GM06990 (cell line): ENCODE measurements at regions not wholly inside any gene's neighbourhood (a gene's known extent, or its start where the extent isn't known, plus 50 kb on each side); places are given as distances from the start of the nearest gene placed in this dataset.

ENCODE experiments used
- DNase-seq: peaks from one replicate; pipeline ENCODE4 v3.0.0-alpha.2; 2011; ENCODE audit not compliant: insufficient read length; ENCODE audit errors: extremely low read depth
- H3K27me3 ChIP-seq: replicated peaks from 2 replicates; pipeline ENCODE4 v1.6.0; 2011; ENCODE audit warnings: low read length; ENCODE audit not compliant: control insufficient read depth, insufficient read depth
- H3K36me3 ChIP-seq: 2 replicates; pipeline ENCODE4 v1.5.1; 2011; ENCODE audit warnings: low read length; ENCODE audit not compliant: control insufficient read depth, insufficient read depth
- H3K4me3 ChIP-seq: replicated peaks from 2 replicates; pipeline ENCODE4 v1.5.1; 2011; ENCODE audit warnings: low read depth, mild to moderate bottlenecking, control low read depth, low read length
- TF ChIP-seq, protein P1 (sequence below): IDR thresholded peaks from 2 replicates; pipeline ENCODE4 v1.5.1; 2011; ENCODE audit warnings: low read length, control low read depth, mild to moderate bottlenecking, inconsistent platforms; ENCODE audit not compliant: insufficient read depth, poor library complexity, severe bottlenecking

DNA sequence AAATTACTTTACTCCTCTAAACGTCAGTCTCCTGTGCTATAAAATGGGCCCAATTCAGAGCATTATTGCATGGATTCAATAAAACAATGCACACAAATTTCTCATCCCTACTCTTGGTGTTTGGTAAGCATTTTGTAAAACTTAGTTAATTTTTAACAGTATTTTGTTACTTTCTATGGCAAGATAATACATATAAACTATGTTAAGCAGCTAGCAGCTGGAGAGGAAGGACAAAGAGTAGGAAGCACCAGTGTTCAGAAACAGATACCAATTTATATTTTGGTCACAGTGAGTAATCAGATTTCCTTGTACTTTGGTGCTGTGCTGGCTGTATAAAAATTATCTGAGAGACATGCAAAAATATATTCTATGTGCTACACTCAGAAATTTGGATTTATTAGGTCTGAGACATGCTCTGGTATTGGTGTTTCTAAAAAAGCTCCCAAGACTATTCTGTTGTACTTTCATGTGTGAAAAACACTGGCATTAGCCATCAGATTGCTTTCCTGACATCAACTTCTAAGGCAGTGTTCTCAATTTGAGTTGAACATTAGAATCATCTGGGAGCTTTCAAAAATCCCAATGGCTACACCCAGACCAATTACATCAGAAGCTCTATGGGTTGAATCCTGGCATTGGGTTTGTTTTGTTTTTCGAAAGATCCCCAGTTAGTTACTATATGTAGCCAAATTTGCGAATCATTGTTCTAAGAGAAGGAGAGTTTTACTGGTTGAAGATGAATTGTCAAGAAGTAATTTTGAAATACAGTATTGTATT lies 100.3 kb upstream of the C1orf87 start:
- Histone ChIP-seq H3K4me3 (no peak overlapping the region), H3K36me3 (no peaks in the 10 kb centered on the region), H3K27me3 (no peaks in the 10 kb centered on the region)
- DNase-seq = no peak
- TF ChIP-seq, protein P1, sequence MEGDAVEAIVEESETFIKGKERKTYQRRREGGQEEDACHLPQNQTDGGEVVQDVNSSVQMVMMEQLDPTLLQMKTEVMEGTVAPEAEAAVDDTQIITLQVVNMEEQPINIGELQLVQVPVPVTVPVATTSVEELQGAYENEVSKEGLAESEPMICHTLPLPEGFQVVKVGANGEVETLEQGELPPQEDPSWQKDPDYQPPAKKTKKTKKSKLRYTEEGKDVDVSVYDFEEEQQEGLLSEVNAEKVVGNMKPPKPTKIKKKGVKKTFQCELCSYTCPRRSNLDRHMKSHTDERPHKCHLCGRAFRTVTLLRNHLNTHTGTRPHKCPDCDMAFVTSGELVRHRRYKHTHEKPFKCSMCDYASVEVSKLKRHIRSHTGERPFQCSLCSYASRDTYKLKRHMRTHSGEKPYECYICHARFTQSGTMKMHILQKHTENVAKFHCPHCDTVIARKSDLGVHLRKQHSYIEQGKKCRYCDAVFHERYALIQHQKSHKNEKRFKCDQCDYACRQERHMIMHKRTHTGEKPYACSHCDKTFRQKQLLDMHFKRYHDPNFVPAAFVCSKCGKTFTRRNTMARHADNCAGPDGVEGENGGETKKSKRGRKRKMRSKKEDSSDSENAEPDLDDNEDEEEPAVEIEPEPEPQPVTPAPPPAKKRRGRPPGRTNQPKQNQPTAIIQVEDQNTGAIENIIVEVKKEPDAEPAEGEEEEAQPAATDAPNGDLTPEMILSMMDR = no peak

DNA sequence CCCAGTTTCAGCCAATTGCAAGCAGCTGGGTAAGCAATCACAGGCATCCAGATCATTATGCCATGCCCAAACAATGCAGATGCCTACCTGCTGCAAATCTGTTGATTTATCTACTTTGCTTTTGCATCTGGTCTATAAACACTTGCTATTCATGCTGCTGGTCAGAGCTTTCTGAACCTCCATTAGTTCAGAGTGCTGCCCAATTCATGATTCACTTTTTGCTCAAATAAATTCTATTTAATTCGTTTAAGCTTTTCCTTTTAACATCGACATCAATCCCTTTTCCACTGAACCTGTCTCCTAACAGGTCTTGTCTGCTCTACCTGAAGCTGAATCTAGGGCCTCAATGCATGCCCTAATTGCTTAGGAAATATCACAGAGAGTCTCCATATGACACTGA lies 99.4 kb upstream of the C1orf87 start:
- TF ChIP-seq, protein P1 = no peak
- no peaks in the 10 kb centered on the region for H3K27me3 ChIP-seq

DNA sequence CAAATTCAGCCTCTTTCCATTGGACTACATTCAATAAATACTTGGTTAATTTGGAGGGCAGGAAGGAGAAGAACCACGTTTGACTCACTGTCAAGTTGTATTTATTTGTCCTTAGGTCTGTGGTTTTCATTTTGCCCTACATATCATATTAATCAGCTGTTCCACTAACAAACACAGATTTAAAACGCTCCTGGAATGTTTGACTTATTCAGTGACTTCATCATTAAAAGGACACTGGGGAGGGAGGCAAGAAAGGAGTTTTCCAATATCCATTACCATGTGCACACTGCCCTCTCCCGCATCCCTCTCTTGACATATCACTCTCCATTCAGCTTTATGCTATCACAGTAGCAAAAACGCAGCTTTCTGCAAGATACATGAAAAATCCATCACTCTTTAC lies 98.2 kb upstream of the C1orf87 start:
- Histone ChIP-seq H3K4me3 (no peak overlapping the region), H3K36me3 (no peaks in the 10 kb centered on the region), H3K27me3 (no peaks in the 10 kb centered on the region)
- TF ChIP-seq, protein P1 = no peak
- no peak for DNase-seq

More for the DNA sequence above, 99.4 kb upstream of the C1orf87 start:
- no peaks in the 10 kb centered on the region for H3K36me3 ChIP-seq
- H3K4me3 ChIP-seq = no peak overlapping the region
- DNase-seq = no peak

DNA sequence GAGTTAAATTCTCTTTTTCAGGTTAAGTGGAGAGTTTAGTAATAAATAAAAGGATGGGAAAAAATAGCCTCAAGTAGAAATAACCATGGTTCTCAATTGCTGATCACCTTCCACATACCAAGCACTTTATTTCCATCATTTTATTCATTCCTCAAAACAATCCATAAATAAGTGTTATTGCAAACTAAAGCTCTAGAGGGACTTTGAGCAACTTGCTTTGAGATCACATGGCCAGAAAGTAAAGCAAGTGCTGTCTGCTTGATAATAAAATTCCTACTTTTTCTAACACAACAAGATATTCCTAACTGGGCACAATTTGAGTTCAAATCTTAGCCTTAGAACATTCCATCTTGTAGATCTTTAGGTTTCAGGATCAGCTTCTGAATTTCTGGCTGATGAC lies 97.1 kb upstream of the C1orf87 start:
- H3K36me3 ChIP-seq = no peaks in the 10 kb centered on the region
- no peak overlapping the region for H3K4me3 ChIP-seq
- TF ChIP-seq, protein P1 = no peak

DNA sequence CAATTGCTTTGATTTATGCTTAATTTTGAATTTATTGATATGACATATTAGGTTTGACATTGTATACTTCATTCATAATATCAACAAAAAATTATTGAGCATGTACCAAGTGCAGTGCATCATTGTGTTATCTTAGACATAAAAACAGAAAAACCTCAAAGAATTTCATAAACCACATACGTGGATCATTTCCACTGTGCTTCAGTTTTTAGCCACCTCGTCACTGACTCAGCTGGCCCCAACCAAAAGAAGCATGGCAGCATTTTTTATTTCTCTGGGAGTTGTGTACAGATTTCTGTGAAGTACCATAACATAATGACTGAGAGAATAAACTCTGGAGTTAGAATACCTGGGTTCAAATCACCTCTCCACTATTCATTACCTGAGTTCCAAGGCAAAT lies 95.6 kb upstream of the C1orf87 start:
- H3K4me3 ChIP-seq = no peak overlapping the region
- H3K27me3 ChIP-seq = no peaks in the 10 kb centered on the region
- TF ChIP-seq, protein P1 = no peak
- no peaks in the 10 kb centered on the region for H3K36me3 ChIP-seq
- no peak for DNase-seq

More for the DNA sequence above, 97.1 kb upstream of the C1orf87 start:
- DNase-seq = no peak
- no peaks in the 10 kb centered on the region for H3K27me3 ChIP-seq
